Left forelimb (tissue), 1 donor: ENCODE measurements at regions not wholly inside any gene's neighbourhood (a gene's known extent, or its start where the extent isn't known, plus 50 kb on each side); places are given as distances from the start of the nearest gene placed in this dataset.
"Not testable (repeated sequence)": the region's sequence is repeated elsewhere in the genome, so short reads cannot be mapped to it uniquely, and the experiment has no call there.

Source experiments
- DNase-seq: peaks from one replicate; pipeline ENCODE4 v3.0.0-alpha.2; 2018; ENCODE audit warnings: low spot score

GRCh38 chr13:50608370-50608769 lies 235.1 kb downstream of the DLEU7 start:
- no peak for DNase-seq

DNA sequence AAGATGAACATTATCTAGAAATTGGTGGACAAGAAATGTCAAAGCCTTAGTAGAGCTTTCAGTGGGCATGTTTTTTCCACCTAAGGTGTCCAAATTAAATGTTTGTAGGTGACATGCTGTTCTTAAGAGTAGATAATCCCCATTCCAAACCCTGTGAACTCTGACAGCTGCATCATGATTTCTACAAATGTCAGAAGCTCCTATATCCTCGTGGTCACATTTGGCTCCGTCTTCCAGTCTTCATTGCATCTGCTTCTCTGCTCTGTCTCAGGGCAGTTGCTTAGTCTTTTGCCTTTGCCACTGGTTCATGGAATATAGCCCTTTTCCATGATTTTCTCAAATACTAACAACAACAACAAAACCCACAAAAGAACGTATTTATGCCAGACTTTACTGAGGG lies 234.5 kb downstream of the DLEU7 start:
- DNase-seq: no peak

- no peak for DNase-seq
Measured at GRCh38 chr13:50610238-50610637, 233.3 kb downstream of the DLEU7 start.

- DNase-seq: no peak
Measured at GRCh38 chr13:50611117-50611781, 232.2 kb downstream of the DLEU7 start.

DNA sequence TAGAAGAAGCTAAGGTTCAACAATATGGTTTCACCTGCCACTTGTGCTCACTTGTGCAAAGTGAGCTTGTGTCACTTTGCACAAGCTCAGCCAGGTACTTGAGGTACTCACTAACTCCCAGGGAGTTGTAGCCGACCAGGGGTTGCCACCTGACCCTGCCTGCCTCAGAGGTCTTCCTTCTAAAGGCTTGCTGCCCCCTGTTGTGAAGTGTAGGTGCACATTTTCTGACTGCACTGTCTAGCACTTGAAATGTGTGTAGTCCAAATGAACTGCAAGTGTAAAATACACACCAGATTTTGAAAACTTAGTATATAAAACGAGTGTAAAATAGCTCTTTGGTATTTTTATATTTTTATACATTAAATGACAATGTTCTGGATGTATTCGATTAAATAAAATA lies 230.8 kb downstream of the DLEU7 start:
- no peak for DNase-seq

- DNase-seq: no peak
Measured at GRCh38 chr13:50613356-50613831, 230.1 kb downstream of the DLEU7 start.

- DNase-seq: no peak
Measured at GRCh38 chr13:50615234-50615633, 228.3 kb downstream of the DLEU7 start.

DNA sequence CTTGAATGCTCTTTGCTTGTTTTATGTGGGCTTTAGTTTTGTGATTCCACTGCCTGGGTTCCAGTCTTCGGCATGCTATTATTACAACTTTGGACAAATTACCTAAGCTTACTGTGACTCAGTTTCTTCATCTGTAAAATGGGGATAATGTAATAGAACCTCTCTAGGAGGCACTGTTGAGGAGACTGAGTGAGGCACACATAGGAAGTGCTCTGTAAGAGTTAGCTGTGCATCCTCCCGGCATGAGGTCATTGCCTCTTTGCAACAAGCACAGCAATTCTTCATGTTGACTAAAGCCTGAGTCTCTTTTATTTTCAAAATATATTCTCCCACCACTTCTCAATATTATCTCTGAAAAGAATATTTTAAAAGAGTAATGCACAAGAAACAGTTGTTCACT lies 227.4 kb downstream of the DLEU7 start:
- no peak for DNase-seq

DNA sequence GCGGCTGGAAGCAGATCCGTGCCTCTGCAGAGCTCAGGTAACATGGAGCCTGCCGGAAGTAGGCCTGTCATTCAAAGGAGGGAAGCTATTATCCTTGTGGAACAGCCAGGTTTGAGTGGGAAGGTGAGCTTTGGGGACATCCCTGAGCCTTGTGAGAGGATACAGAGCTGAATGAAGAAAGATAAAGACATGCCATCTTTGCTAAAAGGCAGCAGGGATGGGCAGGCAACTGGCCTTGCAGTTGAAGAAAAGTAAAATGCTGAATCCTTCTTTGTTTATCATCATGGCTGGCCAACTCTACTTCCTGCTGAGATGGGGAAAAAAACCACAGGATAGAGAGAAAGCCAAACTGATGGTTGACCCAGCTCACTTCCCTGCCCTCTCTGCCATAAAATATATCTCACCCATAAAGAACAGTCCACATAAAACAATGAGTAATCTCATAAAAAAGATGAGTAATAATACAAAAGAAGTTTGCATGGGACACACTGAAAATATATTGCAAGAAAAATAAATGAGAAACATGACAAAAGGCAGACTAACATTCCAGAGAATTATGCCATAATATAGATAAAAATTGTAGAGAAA lies 226.3 kb downstream of the DLEU7 start:
- DNase-seq: no peak

GRCh38 chr13:50618206-50618605 lies 225.3 kb downstream of the DLEU7 start:
- DNase-seq: no peak

DNA sequence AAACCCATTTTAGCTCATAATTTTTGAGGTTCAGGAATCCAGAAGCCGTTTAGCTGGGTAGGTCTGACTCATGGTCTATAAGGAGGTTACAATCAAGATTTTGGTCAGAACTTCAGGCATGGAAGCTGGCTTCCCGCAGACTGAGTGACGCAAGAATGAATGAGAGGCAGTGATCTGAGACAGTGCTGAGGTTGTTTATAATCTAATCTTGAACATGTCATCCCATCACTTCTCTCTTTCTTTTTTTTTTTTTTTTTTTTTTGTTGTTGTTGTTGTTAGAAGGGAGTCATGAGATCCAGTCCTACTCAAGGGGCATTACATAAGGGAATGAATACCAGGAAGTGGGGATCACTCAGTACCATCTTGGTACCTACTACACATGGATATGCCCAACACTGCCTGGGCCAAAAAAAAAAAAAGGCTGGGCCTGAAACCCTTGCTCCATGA lies 217.4 kb downstream of the DLEU7 start:
- no peak for DNase-seq

DNA sequence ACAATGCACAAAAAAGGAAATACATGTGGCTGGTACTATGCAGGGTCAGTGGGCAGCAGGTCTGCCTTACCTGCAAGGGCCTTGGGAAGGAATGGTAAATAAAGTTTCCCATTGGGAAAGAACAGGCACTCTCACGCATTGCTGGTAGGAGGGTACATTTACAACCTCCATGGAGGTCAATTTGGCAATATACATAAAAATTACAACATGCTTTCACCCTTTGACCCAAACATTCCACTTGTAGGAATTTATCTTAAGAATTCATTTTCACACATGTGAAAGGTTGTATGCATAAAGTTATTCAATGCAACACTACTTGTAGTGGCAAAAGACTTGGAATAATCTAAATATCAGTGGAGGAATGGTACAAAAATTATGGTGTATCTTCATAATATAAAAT lies 216.4 kb downstream of the DLEU7 start:
- no peak for DNase-seq

- DNase-seq: not testable (repeated sequence)
Measured at GRCh38 chr13:50628512-50628911, 215.0 kb downstream of the DLEU7 start.

- no peak for DNase-seq
Measured at GRCh38 chr13:50629497-50629896, 214.0 kb downstream of the DLEU7 start.

- DNase-seq: no peak
Measured at GRCh38 chr13:50629966-50630365, 213.5 kb downstream of the DLEU7 start.

- DNase-seq: no peak
Measured at GRCh38 chr13:50631041-50631440, 212.5 kb downstream of the DLEU7 start.

GRCh38 chr13:50634339-50634738 lies 209.2 kb downstream of the DLEU7 start:
- DNase-seq: no peak

GRCh38 chr13:50635504-50635903 lies 208.0 kb downstream of the DLEU7 start:
- no peak for DNase-seq

- DNase-seq: no peak
Measured at GRCh38 chr13:50636007-50636704, 207.3 kb downstream of the DLEU7 start.

- DNase-seq: no peak
Measured at GRCh38 chr13:50643060-50643459, 200.4 kb downstream of the DLEU7 start.

- no peak for DNase-seq
Measured at GRCh38 chr13:50644081-50644871, 199.2 kb downstream of the DLEU7 start.

- DNase-seq: no peak
Measured at GRCh38 chr13:50645092-50645491, 198.4 kb downstream of the DLEU7 start.
